Activated CD4-positive, alpha-beta T cell treated with anti-CD3 and anti-CD28 coated beads for 36 hours (primary cell): ENCODE measurements at regions not wholly inside any gene's neighbourhood (a gene's known extent, or its start where the extent isn't known, plus 50 kb on each side); places are given as distances from the start of the nearest gene placed in this dataset.
"Not testable (repeated sequence)": the region's sequence is repeated elsewhere in the genome, so short reads cannot be mapped to it uniquely, and the experiment has no call there.

ENCODE experiments used
- ATAC-seq: fragments of 200-7000 bp; cut with Tn5 transposase; one replicate; pipeline ENCODE4 v1.10.0; 2021; ENCODE audit warnings: mild to moderate bottlenecking, moderate library complexity
- CTCF ChIA-PET: fragments of 350-600 bp; sonication (Branson Sonifier 250); formaldehyde crosslinking; loops from one replicate; lab custom pipeline; 2021; ENCODE audit warnings: antibody characterized with exemption; lab: Charles Lee
- POLR2A ChIA-PET: fragments of 350-600 bp; sonication (Branson Sonifier 250); formaldehyde crosslinking; loops from one replicate; lab custom pipeline; 2021; ENCODE audit warnings: antibody characterized with exemption, inconsistent platforms; lab: Charles Lee
- DNase-seq: peaks from one replicate; pipeline ENCODE4 v3.0.0-alpha.2; 2020
- H3K27ac Mint-ChIP-seq: one replicate; pipeline ENCODE4 v1.8.0; 2021; ENCODE audit warnings: mixed read lengths
- H3K27me3 Mint-ChIP-seq: one replicate; pipeline ENCODE4 v1.8.0; 2021; ENCODE audit warnings: mixed read lengths
- H3K36me3 Mint-ChIP-seq: one replicate; pipeline ENCODE4 v1.8.0; 2021; ENCODE audit warnings: low read depth, mixed read lengths
- H3K4me1 Mint-ChIP-seq: one replicate; pipeline ENCODE4 v1.8.0; 2021; ENCODE audit warnings: mixed read lengths
- H3K4me3 Mint-ChIP-seq: one replicate; pipeline ENCODE4 v1.8.0; 2021; ENCODE audit warnings: mild to moderate bottlenecking, moderate library complexity, mixed read lengths
- H3K9me3 Mint-ChIP-seq: one replicate; pipeline ENCODE4 v1.8.0; 2021; ENCODE audit warnings: low read depth, mixed read lengths
- intact Hi-C, 2 experiments: fragments of 100-400 bp; cut with DNase I in 1 of 2; cut with micrococcal nuclease in 1 of 2; formaldehyde crosslinking; loops; one replicate each; pipeline versions ENCODE4 v1.14.2 to v1.15.1; 2022 to 2024; cut with DNase I, micrococcal nuclease

- no peak overlapping the region for H3K27ac Mint-ChIP-seq
- POLR2A ChIA-PET = no interaction called here
- CTCF ChIA-PET = no interaction called here
- DNase-seq = no peak
- H3K4me1 Mint-ChIP-seq = no peaks in the 10 kb centered on the region
- peaks cover 3% of the 10 kb centered on the region for H3K9me3 Mint-ChIP-seq
- H3K36me3 Mint-ChIP-seq = no peaks in the 10 kb centered on the region
- H3K4me3 Mint-ChIP-seq = no peak overlapping the region
- no peak for ATAC-seq
- intact Hi-C loops = no loop called here
- no peaks in the 10 kb centered on the region for H3K27me3 Mint-ChIP-seq
Measured at GRCh38 chr5:33074548-33074947, 363.4 kb downstream of the NPR3 start.

GRCh38 chr5:33075731-33076130, 364.6 kb downstream of the NPR3 start:
- no peak overlapping the region for H3K4me3 Mint-ChIP-seq

GRCh38 chr5:33079548-33079947, 361.2 kb upstream of the TARS1 start:
- CTCF ChIA-PET = no interaction called here
- H3K9me3 Mint-ChIP-seq = peaks cover 3% of the 10 kb centered on the region
- DNase-seq = no peak

More at GRCh38 chr5:33075731-33076130, 364.6 kb downstream of the NPR3 start:
- Mint-ChIP-seq H3K9me3 (no peaks in the 10 kb centered on the region), H3K4me1 (no peaks in the 10 kb centered on the region), H3K27ac (no peak overlapping the region), H3K27me3 (no peaks in the 10 kb centered on the region), H3K36me3 (no peaks in the 10 kb centered on the region)
- no peak for DNase-seq
- ATAC-seq = no peak
- POLR2A ChIA-PET = no interaction called here
- intact Hi-C loops = no loop called here
- CTCF ChIA-PET = no interaction called here

GRCh38 chr5:33080287-33080686, 360.5 kb upstream of the TARS1 start:
- POLR2A ChIA-PET = no interaction called here
- Mint-ChIP-seq H3K4me1 (no peaks in the 10 kb centered on the region), H3K36me3 (no peaks in the 10 kb centered on the region), H3K27ac (no peak overlapping the region), H3K27me3 (no peaks in the 10 kb centered on the region), H3K4me3 (no peak overlapping the region), H3K9me3 (peaks cover 3% of the 10 kb centered on the region)
- DNase-seq (no peak), ATAC-seq (no peak)
- CTCF ChIA-PET = no interaction called here
- intact Hi-C loops = no loop called here

More at GRCh38 chr5:33079548-33079947, 361.2 kb upstream of the TARS1 start:
- ATAC-seq = no peak
- no peaks in the 10 kb centered on the region for H3K27me3 Mint-ChIP-seq
- no peak overlapping the region for H3K27ac Mint-ChIP-seq
- H3K4me3 Mint-ChIP-seq = no peak overlapping the region
- no peaks in the 10 kb centered on the region for H3K36me3 Mint-ChIP-seq
- intact Hi-C loops = no loop called here
- POLR2A ChIA-PET = no interaction called here
- H3K4me1 Mint-ChIP-seq = no peaks in the 10 kb centered on the region

GRCh38 chr5:33088176-33088575, 352.6 kb upstream of the TARS1 start:
- no peak overlapping the region for H3K4me3 Mint-ChIP-seq
- no peak for ATAC-seq

GRCh38 chr5:33091571-33092363, 349.0 kb upstream of the TARS1 start:
- intact Hi-C loops = no loop called here
- Mint-ChIP-seq H3K27ac (no peak overlapping the region), H3K4me1 (no peaks in the 10 kb centered on the region), H3K36me3 (no peaks in the 10 kb centered on the region), H3K4me3 (no peak overlapping the region), H3K27me3 (no peaks in the 10 kb centered on the region), H3K9me3 (peaks cover 2% of the 10 kb centered on the region)
- ATAC-seq = no peak
- ChIA-PET POLR2A (no interaction called here), CTCF (no interaction called here)
- DNase-seq = no peak

More at GRCh38 chr5:33088176-33088575, 352.6 kb upstream of the TARS1 start:
- H3K36me3 Mint-ChIP-seq = no peaks in the 10 kb centered on the region
- H3K27me3 Mint-ChIP-seq = no peaks in the 10 kb centered on the region
- H3K9me3 Mint-ChIP-seq = peaks cover 5% of the 10 kb centered on the region
- intact Hi-C loops = no loop called here
- DNase-seq = no peak
- CTCF ChIA-PET = no interaction called here
- no peaks in the 10 kb centered on the region for H3K4me1 Mint-ChIP-seq
- H3K27ac Mint-ChIP-seq = no peak overlapping the region
- POLR2A ChIA-PET = no interaction called here

- ChIA-PET POLR2A (no interaction called here), CTCF (no interaction called here)
- Mint-ChIP-seq H3K27ac (no peak overlapping the region), H3K36me3 (no peaks in the 10 kb centered on the region), H3K4me1 (no peaks in the 10 kb centered on the region), H3K27me3 (no peaks in the 10 kb centered on the region), H3K9me3 (peaks cover 2% of the 10 kb centered on the region), H3K4me3 (no peak overlapping the region)
- intact Hi-C loops = no loop called here
- no peak for DNase-seq
- no peak for ATAC-seq
Measured at GRCh38 chr5:33092719-33093118, 348.0 kb upstream of the TARS1 start.

GRCh38 chr5:33102551-33102950, 338.2 kb upstream of the TARS1 start:
- DNase-seq (no peak), ATAC-seq (no peak)
- Mint-ChIP-seq H3K4me1 (no peaks in the 10 kb centered on the region), H3K27me3 (no peaks in the 10 kb centered on the region), H3K36me3 (no peaks in the 10 kb centered on the region), H3K9me3 (peaks cover 18% of the 10 kb centered on the region), H3K4me3 (no peak overlapping the region), H3K27ac (no peak overlapping the region)
- CTCF ChIA-PET = no interaction called here
- intact Hi-C loops = no loop called here
- POLR2A ChIA-PET = no interaction called here

- H3K4me3 Mint-ChIP-seq = no peak overlapping the region
- no peaks in the 10 kb centered on the region for H3K4me1 Mint-ChIP-seq
- H3K36me3 Mint-ChIP-seq = no peaks in the 10 kb centered on the region
- CTCF ChIA-PET = no interaction called here
- no peak overlapping the region for H3K27ac Mint-ChIP-seq
- peaks cover 18% of the 10 kb centered on the region for H3K9me3 Mint-ChIP-seq
- POLR2A ChIA-PET = no interaction called here
- no peaks in the 10 kb centered on the region for H3K27me3 Mint-ChIP-seq
- DNase-seq (no peak), ATAC-seq (no peak)
- intact Hi-C loops = no loop called here
Measured at GRCh38 chr5:33105521-33105941, 335.2 kb upstream of the TARS1 start.

GRCh38 chr5:33110496-33110895, 330.3 kb upstream of the TARS1 start:
- DNase-seq, intact Hi-C loops, H3K9me3 Mint-ChIP-seq, H3K4me1 Mint-ChIP-seq, ATAC-seq, POLR2A ChIA-PET, H3K27ac Mint-ChIP-seq, H3K4me3 Mint-ChIP-seq, H3K36me3 Mint-ChIP-seq, H3K27me3 Mint-ChIP-seq: not testable (repeated sequence)
- CTCF ChIA-PET = interaction anchor here (1.0 kb wide), 1 partner anchor 51 kb away, joined by 3 read pairs; no protein-coding TSS in a partner anchor

GRCh38 chr5:33114361-33114760, 326.4 kb upstream of the TARS1 start:
- Mint-ChIP-seq H3K36me3 (no peaks in the 10 kb centered on the region), H3K27ac (no peak overlapping the region), H3K9me3 (peaks cover 8% of the 10 kb centered on the region), H3K4me3 (no peak overlapping the region), H3K27me3 (no peaks in the 10 kb centered on the region), H3K4me1 (no peaks in the 10 kb centered on the region)
- no peak for DNase-seq
- no peak for ATAC-seq
- ChIA-PET POLR2A (no interaction called here), CTCF (no interaction called here)
- intact Hi-C loops = no loop called here

GRCh38 chr5:33115467-33115866, 325.3 kb upstream of the TARS1 start:
- Mint-ChIP-seq H3K27ac (no peak overlapping the region), H3K4me3 (no peak overlapping the region), H3K36me3 (no peaks in the 10 kb centered on the region), H3K4me1 (no peaks in the 10 kb centered on the region), H3K9me3 (peaks cover 8% of the 10 kb centered on the region), H3K27me3 (no peaks in the 10 kb centered on the region)
- DNase-seq = no peak
- intact Hi-C loops = no loop called here
- ChIA-PET POLR2A (no interaction called here), CTCF (no interaction called here)
- ATAC-seq = no peak
